Lung microvascular endothelial cell (primary cell): ENCODE measurements at regions not wholly inside any gene's neighbourhood (a gene's known extent, or its start where the extent isn't known, plus 50 kb on each side); places are given as distances from the start of the nearest gene placed in this dataset.
"Not testable (repeated sequence)": the region's sequence is repeated elsewhere in the genome, so short reads cannot be mapped to it uniquely, and the experiment has no call there.

ENCODE experiments used
- DNase-seq, 2 donors: peaks; one replicate each; pipeline versions ENCODE4 v3.0.0 to v3.0.0-alpha.2; 2010; ENCODE audit warnings: low read depth in 2 of 2

DNA sequence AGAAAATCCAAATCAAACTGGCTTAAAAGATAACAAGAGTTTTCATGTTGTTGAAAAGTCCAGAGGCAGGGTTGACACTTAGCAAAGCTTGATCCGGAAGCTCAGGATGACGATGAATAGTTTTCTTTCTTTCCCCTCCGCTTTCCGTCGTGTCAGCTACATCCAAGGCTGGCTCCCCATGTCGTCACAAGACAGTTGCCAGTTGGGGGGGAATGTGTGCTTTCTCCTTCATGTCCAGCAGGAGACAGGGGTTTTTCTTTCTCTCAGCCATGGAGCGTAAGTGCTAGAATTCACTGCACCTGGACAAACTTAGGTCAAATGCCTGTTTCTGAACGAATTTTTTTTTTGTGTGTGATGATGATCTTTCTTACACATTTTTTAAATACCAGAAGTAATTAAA lies 273.8 kb upstream of the RGMA start:
- DNase-seq: no peak

DNA sequence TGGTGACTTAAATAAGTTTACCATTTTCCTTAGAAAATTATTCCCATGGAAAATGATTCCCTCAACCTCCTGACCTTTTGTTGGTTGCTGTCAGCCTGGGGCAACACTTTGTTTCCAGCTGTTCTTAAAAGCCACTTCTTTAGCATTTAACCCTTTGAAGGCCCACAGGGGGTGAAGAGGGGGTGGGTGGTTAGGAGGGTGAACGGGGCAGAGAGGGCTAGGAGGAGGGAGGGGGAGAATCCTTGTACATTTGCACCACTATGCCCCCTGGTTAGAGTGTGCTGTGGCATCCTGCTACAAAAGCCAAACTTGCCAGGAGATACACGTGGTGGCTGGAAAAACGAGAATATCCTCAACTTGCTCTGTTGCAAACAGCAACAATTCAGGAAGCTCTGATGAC lies 273.2 kb upstream of the RGMA start:
- DNase-seq: no peak

DNA sequence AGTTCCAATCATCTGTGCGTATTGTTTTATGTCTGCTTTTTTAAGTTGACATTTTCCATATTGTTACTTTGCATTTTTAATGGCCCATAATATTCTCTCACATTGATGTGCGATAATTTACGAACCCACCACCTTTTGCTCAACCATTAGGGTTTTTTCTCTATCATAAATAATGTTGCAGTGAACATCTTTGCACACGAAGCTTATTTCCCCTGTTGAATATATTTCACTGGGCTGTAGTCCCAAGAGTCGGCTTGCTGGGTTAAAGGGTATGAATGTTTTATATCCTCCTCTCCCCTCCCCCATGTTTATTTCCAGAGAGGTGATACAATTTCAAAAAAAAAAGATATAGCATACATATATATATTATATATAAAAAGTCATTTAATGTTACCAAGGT lies 272.7 kb upstream of the RGMA start:
- DNase-seq: no peak

DNA sequence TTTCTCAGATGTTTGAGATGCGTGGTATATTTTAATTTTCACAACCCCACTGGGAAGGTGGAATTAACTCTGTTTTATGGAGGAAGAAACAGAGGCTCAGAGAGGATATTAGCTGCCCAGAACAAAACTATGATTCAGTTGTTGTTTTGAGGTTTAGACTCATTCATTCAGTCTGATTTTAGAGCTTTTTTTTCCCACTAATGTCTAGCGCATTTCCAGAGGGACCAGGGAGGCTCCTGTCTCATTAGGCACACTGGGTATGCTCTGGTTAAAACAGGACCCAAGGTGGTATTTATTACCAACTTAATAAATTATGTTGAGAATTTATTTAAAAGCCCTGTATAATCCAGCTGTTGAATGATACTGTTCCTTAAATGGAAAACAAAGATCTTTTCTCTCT lies 272.0 kb upstream of the RGMA start:
- DNase-seq: no peak

DNA sequence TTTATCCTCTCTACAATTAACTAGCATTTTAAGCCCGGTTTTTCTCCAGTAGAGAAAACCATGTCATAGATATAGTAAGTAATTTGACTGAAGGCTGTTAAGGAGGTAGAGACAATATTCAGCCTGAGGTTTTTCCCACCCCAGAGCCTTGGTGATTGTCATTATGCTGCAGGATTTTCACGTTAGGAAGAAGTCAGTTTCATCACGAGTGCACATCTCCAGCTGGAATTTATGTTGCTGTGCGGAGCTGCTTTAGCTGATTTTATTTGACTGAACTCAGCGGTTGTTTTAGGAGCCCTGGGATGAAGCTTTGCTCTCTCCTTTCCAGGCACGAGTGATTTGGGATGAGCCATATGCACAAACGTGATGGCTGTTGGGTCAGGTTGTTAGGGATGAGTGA lies 271.3 kb upstream of the RGMA start:
- no peak for DNase-seq

DNA sequence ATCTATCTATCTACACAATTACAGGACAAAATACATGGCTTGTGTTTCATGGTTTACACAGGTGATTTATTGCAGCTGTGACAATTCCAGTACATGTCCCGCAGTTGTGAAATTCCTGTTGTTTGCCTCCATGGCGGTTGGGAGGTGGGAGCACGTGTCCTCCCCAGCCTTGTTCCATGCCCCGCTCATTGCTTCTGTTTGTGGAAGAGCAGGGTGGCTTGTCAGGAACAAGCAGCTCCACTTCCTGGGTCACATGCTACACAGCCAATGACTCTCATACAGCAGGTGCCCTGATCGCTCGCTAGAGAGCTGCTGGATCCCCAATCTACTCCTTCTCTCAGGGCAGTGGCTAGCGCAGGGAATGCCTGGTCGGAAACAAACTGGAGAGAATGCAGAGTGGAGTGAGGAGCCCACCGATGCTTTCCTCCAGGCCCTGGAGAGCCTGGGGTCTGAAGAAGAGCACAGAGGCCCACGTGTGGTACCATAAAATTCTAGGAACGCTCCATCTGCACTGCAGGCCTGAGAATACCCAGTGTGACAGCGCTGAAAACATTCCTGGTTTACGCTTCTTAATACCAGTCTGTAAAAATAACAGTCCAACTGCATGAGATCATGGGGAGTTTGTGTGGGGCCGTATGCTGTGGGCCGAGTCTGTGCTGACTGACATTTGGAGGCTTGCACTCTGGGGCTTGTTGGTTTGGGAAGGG lies 270.6 kb upstream of the RGMA start:
- no peak for DNase-seq

DNA sequence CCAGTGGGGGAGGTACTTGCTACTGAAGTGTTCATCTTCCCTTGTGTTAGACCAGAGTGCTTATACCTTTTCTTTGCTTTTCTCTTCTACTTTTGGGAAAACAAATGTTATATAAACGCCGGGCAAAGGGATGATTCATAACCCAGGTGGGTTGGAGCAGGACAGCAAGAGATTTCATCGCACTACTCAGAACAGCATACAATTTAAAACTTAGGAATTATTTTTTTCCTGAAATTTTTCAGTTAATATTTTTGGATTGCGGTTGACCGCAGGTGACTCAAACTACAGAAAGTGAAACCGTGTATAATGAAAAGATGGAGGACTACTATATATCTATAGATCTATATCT lies 270.0 kb upstream of the RGMA start:
- no peak for DNase-seq

DNA sequence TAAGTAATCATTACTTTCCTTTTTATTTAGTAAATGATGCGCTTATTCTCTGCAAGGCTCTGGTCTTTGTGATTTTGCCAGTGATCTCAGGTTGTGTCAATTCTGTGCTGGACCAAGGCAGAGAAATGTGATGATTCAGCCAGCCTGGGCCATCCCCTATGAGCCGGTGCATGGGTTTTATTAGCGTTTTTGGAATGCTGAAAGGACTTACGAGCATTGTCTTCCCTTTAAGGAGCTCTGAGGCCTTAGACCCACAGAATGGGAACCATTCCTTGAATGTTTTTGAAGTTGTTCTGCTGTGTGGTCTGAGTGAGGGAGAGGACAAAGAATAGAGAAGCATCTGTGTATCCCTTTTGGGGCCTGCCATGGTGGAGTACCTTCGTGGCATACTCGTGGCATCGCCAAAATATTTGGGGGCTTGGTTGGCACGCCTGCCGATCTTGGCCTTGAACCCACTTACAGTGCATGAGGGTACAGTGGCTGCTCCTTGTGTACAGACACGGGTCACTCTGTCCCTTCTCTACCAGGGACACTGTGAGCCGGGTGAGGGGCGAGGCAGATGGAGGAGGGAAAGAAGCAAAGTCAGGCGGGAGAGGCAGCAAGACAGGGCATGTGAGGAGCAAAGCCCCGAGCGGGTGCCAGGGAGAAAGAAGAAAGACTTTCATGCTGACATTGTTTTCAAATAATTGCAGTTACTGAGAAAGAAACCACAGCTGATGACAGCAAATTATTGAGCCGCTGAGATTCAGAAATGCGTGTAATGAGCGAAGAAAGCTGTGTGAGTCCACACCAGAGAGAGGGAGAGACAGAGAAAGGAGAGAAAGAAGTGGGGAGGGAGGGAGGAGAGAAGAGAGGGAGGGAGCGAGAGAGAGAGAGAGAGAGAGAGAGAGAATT lies 269.4 kb upstream of the RGMA start:
- no peak for DNase-seq

DNA sequence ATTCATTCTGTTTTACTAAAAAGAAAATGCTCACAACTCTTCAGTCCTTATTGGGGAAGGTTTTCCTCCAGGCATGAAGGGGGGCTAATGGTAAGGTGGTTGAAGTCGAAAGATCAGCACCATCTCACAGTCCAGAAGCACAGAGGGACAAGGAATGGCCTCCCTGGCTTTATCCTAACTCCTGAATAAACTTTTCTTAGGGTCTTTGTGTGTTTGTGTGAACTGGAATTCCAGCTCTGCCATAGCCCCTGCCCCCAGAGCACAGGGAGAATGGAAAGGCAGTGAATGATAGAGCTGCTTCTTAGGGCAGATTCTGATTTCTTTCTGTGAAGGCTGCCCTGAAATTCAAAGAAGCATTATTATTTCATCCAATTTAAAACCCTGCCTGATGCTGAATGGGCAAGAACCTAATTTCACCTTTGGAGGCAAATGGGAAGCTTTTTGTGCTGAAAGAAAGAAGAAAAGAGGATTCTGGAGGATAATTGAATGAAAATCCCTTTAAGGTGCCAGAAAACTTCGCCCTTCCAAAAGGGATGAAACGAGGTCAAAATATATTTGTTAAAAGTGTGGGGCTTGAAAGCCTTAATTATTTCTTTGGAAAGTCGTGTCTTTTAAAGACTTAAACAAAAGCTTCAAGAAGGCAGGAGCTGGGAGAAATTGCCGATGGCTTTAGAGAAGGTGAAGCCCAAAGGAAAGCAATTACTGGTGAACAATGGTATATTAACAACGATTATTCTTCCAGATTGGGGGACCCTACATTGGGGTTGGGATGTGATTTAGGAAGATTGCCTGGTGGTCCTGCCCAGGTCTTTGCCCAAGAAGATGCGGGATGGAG lies 259.9 kb upstream of the RGMA start:
- no peak for DNase-seq

DNA sequence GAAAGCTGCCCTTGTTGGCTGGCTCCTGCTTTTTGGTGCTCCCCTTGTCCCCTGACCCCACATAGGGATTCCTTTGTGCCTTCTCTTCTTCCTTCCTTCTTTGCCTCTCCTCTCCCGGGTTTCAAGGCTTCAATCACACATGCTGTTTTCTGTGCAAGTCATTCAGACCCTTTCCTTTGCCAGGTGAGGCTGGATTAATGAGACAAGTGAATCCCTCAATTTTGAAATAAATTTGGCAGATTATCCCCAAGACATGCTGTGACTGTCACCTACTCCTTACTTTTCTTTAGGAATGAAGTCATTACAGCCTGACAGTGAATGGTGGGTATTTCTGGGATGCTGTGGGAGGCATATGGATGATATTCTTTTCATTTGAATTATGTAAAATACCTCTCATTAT lies 259.0 kb upstream of the RGMA start:
- no peak for DNase-seq

DNA sequence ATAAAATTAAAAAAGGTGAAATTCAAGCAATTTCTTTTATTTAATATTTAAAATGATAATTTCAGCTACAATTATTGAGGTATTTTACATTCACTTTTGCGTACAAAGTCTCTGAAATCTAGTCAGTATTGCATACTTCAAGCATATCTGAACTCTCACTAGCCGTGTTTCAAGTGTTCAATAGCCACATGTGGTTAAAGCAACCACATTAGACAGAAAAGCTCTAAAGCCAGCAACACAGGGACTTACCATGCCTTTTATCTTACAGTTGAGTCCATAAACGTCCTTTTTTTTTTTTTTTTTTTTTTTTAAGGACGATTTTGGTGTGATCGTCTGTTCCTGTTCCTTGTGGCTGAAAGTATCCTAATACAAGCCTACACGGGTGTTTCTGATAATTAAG lies 257.0 kb upstream of the RGMA start:
- no peak for DNase-seq

DNA sequence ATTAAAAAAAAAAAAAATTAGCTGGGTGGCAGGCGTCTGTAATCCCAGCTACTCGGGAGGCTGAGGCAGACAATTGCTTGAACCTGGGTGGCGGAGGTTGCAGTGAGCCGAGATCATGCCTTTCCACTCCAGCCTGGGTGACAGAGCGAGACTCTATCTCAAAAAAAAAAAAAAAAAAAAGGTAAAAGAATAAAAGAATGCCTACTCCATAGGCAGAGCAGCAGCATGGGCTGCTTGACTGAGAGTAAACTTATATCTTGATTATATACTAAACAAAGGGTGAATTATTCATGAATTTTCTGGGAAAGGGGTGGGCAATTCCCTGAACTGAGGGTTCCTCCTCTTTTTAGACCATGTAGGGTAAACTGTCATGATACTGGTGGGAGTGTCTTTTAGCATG lies 254.4 kb upstream of the RGMA start:
- DNase-seq: not testable (repeated sequence)

DNA sequence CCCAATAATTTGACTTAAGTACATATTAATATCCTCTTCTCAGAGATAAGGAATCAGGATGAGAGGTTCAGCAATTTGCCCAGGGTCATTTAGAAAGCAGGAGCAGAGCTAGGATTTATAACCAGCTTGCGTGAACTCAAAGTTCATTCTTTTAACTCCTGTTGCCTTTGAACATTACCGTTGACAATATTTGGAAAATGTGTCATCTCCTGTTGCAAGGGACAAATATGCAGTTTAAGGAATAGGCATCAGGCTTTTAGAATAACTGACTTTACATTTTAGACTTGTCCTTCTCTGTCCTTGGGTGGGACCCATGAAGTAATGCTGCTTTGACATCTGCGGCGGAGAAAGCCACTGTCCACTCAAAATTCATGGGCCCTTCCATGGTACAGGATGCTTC lies 252.2 kb upstream of the RGMA start:
- DNase-seq: no peak

DNA sequence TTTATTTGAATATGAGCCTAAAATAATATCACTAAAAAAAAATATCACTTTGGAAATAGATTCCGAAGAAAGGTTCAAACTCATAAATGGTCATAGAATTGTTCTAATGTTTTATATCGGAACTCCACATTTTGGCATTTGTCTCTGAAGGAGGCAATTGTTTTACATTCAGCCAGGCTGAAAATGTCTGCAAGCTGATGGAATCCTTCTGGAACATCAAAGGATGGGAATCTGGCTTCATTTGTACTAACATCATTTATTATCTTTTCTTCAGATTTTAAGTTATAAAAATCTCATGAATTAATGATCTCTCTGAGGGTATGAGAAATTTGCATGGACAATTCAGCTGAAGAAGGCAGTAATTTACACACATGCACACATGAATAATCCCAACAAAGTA lies 251.4 kb upstream of the RGMA start:
- DNase-seq: no peak

DNA sequence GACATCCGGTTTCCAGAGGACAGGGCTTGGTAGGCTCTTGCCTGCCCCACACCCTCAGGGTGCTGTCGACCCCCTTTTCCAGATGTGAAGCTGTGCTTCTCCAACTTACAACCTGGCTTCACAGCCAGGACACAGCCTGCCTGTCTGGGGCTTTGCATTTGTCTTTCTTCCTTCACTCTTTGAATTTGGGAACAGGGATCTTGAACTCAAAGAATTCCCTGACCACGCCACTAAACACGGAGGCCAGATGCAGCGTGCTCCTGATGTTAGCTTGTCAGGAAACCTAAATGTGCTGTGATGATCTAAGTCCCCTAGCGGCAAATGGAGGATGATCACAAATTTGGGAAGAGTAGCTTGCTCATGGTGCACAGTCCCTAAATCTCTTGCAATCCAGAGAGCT lies 244.8 kb upstream of the RGMA start:
- no peak for DNase-seq

DNA sequence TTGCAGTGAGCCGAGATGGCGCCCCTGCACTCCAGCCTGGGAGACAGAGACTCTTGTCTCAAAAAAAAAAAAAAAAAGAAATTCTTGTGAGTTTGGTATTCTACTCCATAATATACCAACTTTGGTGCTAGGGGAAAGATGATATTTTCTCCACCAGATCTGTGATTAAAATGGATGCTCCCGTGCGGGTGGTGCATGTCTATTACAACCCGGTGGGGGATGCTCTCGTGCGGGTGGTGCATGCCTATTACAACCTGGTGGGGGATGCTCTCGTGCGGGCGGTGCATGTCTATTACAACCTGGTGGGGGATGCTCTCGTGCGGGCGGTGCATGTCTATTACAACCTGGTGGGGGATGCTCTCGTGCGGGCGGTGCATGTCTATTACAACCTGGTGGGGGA lies 244.1 kb upstream of the RGMA start:
- DNase-seq: not testable (repeated sequence)

DNA sequence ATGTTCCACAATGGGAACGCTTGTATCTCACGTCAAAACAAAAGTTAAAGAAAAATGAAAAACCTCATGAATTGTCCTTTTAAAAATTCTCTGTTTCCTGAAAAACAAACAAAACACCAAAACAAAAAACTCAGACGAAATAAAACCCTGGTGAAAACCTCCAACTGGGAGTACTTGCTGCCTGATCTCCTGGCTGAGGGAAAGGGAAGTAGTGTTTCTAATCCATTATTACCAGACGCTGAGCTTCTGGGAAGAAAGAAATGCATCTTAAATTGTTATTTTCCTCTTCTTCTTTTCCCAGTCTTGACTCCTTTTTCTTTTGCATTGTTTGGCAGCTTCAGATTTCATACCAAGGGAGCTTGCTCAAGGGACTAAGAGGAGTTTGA lies 243.2 kb upstream of the RGMA start:
- no peak for DNase-seq

DNA sequence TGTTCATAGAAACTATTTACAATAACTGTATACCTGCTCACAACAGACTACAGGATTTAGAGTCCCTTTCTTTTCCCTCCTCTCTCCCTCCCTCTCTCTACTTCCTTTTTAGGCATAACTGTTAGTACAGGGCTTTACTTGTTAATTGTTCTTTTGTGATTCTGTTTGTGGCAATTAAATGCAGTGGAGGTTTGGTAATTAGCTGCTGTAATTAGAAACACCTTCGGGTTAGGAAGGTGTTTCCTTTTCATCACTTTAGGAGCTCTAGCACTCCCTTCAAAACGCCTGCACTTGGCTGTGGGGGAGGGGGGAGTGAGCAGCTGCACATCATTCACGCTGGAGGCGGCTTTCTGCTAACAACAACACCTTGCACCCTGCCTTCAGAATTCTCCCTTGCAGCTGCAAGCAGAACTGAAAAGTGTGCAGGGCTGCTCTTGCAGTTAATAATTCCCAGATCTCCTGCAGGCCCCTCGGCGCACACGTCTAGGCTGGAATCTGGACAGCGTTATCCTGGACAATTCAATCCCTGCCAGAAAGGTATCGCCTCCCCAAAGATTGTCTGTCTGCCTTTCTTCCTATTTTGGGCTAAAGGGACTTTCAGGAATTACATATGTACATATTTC lies 242.6 kb upstream of the RGMA start:
- DNase-seq: no peak

DNA sequence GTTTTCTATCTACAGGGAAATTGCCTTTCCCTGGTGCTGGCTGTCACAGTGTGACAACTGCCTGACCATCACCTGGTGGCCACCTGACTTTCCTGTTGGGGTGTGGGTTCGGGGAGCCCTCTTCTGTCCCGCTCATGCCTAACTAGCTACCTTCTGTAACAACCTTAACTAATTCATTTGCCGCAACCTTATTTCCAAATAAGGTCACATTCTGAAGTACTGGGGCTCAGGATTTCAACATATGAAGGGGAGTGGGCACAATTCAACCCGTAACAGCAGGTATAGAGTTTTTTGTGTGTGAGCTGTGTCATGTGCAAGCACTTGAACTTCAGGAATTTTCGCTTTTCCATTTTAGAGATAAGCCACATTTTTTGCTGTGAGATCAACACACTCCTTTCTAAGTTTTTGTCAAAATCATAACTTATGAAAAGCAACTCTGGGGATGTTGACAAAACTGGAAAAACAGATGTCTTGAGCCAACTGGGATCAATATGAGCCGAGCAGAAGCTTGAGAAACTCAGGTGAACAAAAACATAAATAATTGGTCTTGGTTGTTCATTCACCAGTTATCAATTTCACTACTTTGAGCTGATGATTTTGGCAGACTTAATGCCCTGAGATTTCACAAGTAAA lies 242.0 kb upstream of the RGMA start:
- no peak for DNase-seq

DNA sequence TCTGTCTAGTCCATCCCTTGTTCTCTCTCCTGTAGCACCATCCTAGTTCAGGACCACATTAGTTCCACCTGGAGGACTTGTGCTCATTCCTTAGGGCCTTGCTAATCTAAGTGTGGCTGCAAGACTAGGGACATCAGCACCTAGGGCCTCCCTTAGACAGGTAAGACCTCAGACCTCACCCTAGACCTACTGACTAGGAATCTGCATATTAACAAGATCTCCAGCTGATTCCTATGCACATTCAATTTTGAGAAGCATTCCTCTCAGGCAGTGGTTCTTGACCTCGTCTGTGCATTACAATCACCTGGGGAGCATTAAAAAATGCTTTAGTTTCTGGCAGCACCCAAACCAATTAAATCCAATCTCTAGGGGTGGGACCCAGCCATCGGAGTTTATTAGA lies 238.4 kb upstream of the RGMA start:
- DNase-seq: no peak

DNA sequence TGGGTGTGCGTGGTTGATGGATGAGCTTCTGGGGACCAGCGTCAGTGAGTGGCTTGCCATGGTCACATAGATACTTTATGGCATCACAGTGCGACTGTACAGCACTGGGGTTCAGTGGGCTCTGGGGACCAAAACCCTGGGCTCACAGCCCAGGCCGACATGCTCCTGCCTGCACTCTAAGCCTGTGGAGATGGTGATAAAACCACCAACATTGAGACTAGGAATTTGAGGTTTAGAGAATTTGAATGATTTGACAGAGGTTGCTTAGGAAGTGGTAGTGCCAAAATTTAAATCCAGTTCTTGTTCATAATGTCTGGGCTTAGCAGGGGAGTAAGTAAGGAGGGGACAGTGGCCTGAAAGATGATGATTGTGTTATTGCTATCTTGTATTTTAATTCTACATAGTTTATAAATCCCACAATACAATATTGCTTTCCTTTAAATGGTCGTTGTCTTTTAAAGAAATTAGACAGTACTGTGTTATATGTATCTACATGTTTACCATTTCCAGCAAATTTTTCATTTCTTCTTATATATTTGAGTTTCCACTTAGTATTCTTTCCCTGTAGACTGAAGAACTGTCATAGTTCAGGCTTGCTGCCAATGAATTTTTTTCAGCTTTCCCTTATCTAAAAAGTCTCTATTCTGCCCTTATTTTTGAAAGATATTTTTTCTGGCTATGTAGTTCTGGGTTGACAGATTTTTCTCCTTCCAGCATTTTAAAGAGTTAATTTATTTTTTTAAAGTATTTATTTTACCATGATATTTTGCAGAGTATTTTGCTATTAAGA lies 235.4 kb upstream of the RGMA start:
- no peak for DNase-seq
